B cell (primary cell): ENCODE measurements at regions not wholly inside any gene's neighbourhood (a gene's known extent, or its start where the extent isn't known, plus 50 kb on each side); places are given as distances from the start of the nearest gene placed in this dataset.

Source experiments
- EZH2 ChIP-seq: IDR thresholded peaks from 2 replicates; pipeline ENCODE4 v1.6.1; 2012; ENCODE audit warnings: borderline replicate concordance, low read depth, mild to moderate bottlenecking, moderate library complexity, low read length; ENCODE audit not compliant: insufficient read depth, poor library complexity, severe bottlenecking
- TF ChIP-seq, protein P1 (sequence below): fragments of 200-600 bp; IDR thresholded peaks from one replicate; pipeline ENCODE4 v1.8.0; 2022; ENCODE audit warnings: antibody characterized with exemption, mild to moderate bottlenecking

DNA sequence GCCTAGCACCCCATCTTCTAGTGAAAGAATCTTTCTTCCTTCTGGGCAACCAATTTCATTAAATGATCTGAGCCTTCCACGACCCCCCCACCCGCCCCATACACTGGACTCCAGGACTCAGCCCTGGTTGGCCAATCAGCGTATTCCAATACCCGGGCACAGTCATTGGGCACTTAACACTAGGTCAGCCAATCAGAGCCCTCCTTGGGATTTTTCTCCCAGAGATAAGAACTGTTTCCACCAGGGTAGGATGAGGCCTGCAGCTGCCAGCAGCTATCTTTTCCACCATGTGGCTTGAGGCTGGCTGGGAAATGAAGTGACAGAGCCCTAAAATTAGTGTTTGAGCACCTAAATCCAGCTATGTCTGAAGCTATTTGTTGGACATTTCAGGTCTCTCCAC, 418.8 kb downstream of the BCOR start:
- TF ChIP-seq, protein P1, sequence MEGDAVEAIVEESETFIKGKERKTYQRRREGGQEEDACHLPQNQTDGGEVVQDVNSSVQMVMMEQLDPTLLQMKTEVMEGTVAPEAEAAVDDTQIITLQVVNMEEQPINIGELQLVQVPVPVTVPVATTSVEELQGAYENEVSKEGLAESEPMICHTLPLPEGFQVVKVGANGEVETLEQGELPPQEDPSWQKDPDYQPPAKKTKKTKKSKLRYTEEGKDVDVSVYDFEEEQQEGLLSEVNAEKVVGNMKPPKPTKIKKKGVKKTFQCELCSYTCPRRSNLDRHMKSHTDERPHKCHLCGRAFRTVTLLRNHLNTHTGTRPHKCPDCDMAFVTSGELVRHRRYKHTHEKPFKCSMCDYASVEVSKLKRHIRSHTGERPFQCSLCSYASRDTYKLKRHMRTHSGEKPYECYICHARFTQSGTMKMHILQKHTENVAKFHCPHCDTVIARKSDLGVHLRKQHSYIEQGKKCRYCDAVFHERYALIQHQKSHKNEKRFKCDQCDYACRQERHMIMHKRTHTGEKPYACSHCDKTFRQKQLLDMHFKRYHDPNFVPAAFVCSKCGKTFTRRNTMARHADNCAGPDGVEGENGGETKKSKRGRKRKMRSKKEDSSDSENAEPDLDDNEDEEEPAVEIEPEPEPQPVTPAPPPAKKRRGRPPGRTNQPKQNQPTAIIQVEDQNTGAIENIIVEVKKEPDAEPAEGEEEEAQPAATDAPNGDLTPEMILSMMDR = no peak
- TF ChIP-seq EZH2 = no peak
